PC-3 (cell line): ENCODE measurements at regions not wholly inside any gene's neighbourhood (a gene's known extent, or its start where the extent isn't known, plus 50 kb on each side); places are given as distances from the start of the nearest gene placed in this dataset.
"Not testable (repeated sequence)": the region's sequence is repeated elsewhere in the genome, so short reads cannot be mapped to it uniquely, and the experiment has no call there.

Experiments
- CTCF ChIP-seq: fragments of 300-600 bp; sonication (generic); conservative IDR thresholded peaks from 2 replicates; pipeline ENCODE4 v1.5.1; 2017; ENCODE audit warnings: antibody characterized with exemption, low read depth, mild to moderate bottlenecking, low read length
- EZH2phosphoT487 ChIP-seq: fragments of 300-600 bp; sonication (generic); IDR thresholded peaks from 2 replicates; pipeline ENCODE4 v1.6.1; 2018; ENCODE audit warnings: mild to moderate bottlenecking, antibody characterized with exemption, low read length, borderline replicate concordance

DNA sequence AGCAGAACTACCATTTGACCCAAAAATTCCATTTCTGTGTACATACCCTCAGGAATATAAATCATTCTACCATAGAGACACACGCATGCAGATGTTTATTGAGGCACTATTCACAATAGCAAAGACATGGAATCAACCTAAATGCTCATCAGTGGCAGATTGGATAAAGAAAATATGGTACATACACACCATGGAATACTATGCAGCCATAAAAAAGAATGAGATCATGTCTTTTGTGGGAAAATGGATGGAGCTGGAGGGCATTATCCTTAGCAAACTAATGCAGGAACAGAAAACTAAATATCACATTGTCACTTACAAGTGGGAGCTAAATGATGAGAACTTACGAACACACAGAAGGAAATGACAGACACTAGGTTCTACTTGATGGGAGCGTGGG lies 112.3 kb downstream of the CAAP1 start:
- TF ChIP-seq CTCF, EZH2phosphoT487: not testable (repeated sequence)
